ENCODE measurements at regions not wholly inside any gene's neighbourhood (a gene's known extent, or its start where the extent isn't known, plus 50 kb on each side); places are given as distances from the start of the nearest gene placed in this dataset.

- peak; percentile 45; the same call in 1 of the 2 replicates for TF ChIP-seq CTCF (IDR thresholded peaks at IDR 0.05)
Measured at GRCh38 chrX:30504309-30504708, 73.3 kb downstream of the TASL start.

GRCh38 chrX:30495468-30495867 lies 82.1 kb downstream of the TASL start:
- TF ChIP-seq CTCF (IDR thresholded peaks at IDR 0.05), result no peak

- TF ChIP-seq CTCF (IDR thresholded peaks at IDR 0.05), result no peak
Measured at GRCh38 chrX:30493348-30493747, 84.2 kb downstream of the TASL start.

GRCh38 chrX:30489323-30489722 lies 88.2 kb downstream of the TASL start:
- peak; percentile 46; the same call in 1 of the 2 replicates for TF ChIP-seq CTCF (IDR thresholded peaks at IDR 0.05)

- peak; percentile 47 for TF ChIP-seq CTCF (IDR thresholded peaks at IDR 0.05)
Measured at GRCh38 chrX:30488092-30488491, 89.5 kb downstream of the TASL start.

GRCh38 chrX:30483996-30484395 lies 93.6 kb downstream of the TASL start:
- no peak for TF ChIP-seq CTCF (IDR thresholded peaks at IDR 0.05)

GRCh38 chrX:30468471-30468870 lies 109.1 kb downstream of the TASL start:
- no peak for TF ChIP-seq CTCF (IDR thresholded peaks at IDR 0.05)
